Gastroesophageal sphincter (tissue), 4 donors: ENCODE measurements at regions not wholly inside any gene's neighbourhood (a gene's known extent, or its start where the extent isn't known, plus 50 kb on each side); places are given as distances from the start of the nearest gene placed in this dataset.

Source experiments
- ATAC-seq: fragments of 150-250 bp; one replicate; pipeline ENCODE4 v1.9.1; 2016; ENCODE audit warnings: mild to moderate bottlenecking, moderate library complexity
- H3K27ac ChIP-seq, 4 donors: fragments of 200-600 bp; sonication (generic) in 3 of 4; 1 replicate in 3 of 4; 2 replicates in 1 of 4; pipeline ENCODE4 v1.5.1; 2016 to 2019
- H3K27me3 ChIP-seq: fragments of 200-600 bp; sonication (generic); one replicate; pipeline ENCODE4 v1.5.1; 2019
- H3K36me3 ChIP-seq, 2 donors: fragments of 200-600 bp; sonication (generic); one replicate each; pipeline ENCODE4 v1.5.1; 2019; ENCODE audit warnings: control low read depth in 1 of 2
- H3K4me1 ChIP-seq, 3 donors: fragments of 200-600 bp; sonication (generic); 1 replicate in 2 of 3; 2 replicates in 1 of 3; pipeline ENCODE4 v1.5.1; 2016 to 2019; ENCODE audit warnings: control low read depth in 2 of 3
- H3K4me3 ChIP-seq, 2 donors: fragments of 200-600 bp; sonication (generic); one replicate each; pipeline ENCODE4 v1.5.1; 2019; ENCODE audit warnings: mild to moderate bottlenecking in 1 of 2, moderate library complexity in 1 of 2
- H3K9me3 ChIP-seq, 3 donors: fragments of 200-600 bp; sonication (generic); one replicate each; pipeline ENCODE4 v1.5.1; 2017 to 2019; ENCODE audit warnings: control low read depth in 2 of 3
- CTCF ChIP-seq, 4 experiments: fragments of 200-600 bp in 2 of 4; fragments of 450-650 bp in 2 of 4; sonication (generic) in 1 of 4; IDR thresholded peaks; one replicate each; pipeline ENCODE4 v1.5.1; 2017 to 2019; ENCODE audit warnings: antibody characterized with exemption in 4 of 4, mild to moderate bottlenecking in 2 of 4, moderate library complexity in 2 of 4
- EP300 ChIP-seq: sonication (generic); formaldehyde crosslinking; IDR thresholded peaks from one replicate; pipeline ENCODE4 v1.6.1; 2017; ENCODE audit warnings: antibody characterized with exemption, mild to moderate bottlenecking
- POLR2A ChIP-seq, 2 donors: fragments of 450-650 bp; IDR thresholded peaks; one replicate each; pipeline ENCODE4 v1.6.1; 2017; ENCODE audit warnings: antibody characterized with exemption in 2 of 2, mild to moderate bottlenecking in 2 of 2, moderate library complexity in 1 of 2
- POLR2AphosphoS5 ChIP-seq: sonication (generic); formaldehyde crosslinking; IDR thresholded peaks from one replicate; pipeline ENCODE4 v1.6.1; 2017; ENCODE audit warnings: antibody characterized with exemption
- WGBS, 2 donors: methylation state at CpG; one replicate each; pipeline ENCODE4 v1.1.5; 2018; ENCODE audit warnings: low coverage in 1 of 2; 5-methylcytosine and 5-hydroxymethylcytosine counted together

DNA sequence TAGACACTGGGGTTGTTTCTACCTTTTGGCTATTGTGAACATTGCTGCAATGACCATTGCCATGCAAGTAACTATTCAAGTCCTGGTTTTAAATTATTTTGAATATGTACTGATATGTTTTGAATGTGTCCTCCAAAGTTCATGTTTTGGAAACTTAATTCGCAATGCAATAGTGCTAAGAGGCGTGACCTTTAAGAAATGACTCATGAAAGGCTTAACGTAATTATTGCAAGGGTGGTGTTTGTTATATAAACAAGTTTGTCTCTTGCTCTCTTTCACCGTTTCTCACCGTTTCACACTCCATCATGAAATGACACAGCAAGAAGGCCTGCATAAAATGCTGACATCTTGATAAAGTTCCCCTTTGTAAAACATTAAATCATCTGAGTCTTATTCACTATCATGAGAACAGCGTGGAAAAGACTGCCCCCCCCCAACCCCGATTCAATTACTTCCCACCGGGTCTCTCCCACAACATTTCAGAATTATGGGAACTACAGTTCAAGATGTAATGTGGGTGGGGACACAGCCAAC lies 506.9 kb upstream of the FAM47C start:
- no peaks in the 10 kb centered on the region for H3K27me3 ChIP-seq
- H3K36me3 ChIP-seq, result no peaks in the 10 kb centered on the region
- no peak overlapping the region for H3K27ac ChIP-seq
- 78 to 89% methylated on average over 6 of the region's 8 CpGs for WGBS, 2 donors
- no peaks in the 10 kb centered on the region for H3K4me1 ChIP-seq
- no peaks in the 10 kb centered on the region for H3K9me3 ChIP-seq
- ATAC-seq, result no peak
- H3K4me3 ChIP-seq, result no peak overlapping the region
- TF ChIP-seq POLR2A (IDR thresholded peaks at IDR 0.05) (no peak), CTCF (IDR thresholded peaks at IDR 0.05) (no peak), POLR2AphosphoS5 (peak; percentile 38)

DNA sequence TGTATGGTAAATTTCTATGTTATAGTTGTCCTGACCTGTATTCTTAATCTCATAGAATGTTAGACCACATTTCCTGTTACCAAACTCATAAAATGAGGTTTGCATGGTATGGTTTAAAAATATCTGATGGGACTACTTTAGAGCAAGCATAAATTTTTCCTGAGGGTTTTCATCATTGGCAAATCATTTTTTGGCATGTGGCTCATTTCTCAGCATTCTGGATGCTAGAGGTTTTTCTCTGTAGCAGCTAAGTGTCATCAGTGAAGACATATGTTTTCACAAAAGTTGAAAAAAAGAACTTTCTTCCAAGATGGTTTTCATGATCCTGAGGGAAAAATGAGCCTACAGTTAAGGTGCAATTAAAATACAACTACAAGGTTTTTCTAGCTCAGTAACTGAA lies 503.5 kb upstream of the FAM47C start:
- no peaks in the 10 kb centered on the region for H3K9me3 ChIP-seq
- no peaks in the 10 kb centered on the region for H3K36me3 ChIP-seq
- TF ChIP-seq POLR2A (IDR thresholded peaks at IDR 0.05) (no peak), EP300 (no peak), POLR2AphosphoS5 (no peak)
- no peaks in the 10 kb centered on the region for H3K4me1 ChIP-seq
- H3K27me3 ChIP-seq, result no peaks in the 10 kb centered on the region
- H3K4me3 ChIP-seq, result no peak overlapping the region
- no peak for ATAC-seq
- no peak overlapping the region for H3K27ac ChIP-seq

DNA sequence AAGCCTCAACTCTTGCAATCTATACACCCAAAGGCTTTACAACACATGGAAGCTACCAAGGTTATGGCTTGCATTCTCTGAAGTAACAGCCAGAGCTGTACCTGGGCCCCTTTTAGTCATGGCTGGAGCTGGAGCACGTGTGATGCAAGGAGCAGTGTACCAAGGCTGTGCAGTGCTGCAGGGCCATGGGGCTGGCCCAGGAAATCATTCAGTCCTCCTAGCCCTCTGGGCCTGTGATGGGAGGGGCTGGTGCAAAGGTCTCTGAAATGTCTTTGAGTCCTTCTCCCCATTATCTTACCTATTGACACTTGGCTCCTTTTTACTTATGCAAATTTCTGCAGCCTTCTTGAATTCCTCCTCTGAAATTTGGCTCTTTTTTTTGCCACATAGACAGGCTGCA lies 500.1 kb upstream of the FAM47C start:
- Histone ChIP-seq H3K4me1 (no peaks in the 10 kb centered on the region), H3K27me3 (no peaks in the 10 kb centered on the region), H3K9me3 (no peaks in the 10 kb centered on the region), H3K36me3 (no peaks in the 10 kb centered on the region), H3K4me3 (no peak overlapping the region), H3K27ac (no peak overlapping the region)
- WGBS, 2 donors, result no CpG with 5 or more reads among the region's 1 CpG
- TF ChIP-seq EP300 (no peak), POLR2A (IDR thresholded peaks at IDR 0.05) (no peak), POLR2AphosphoS5 (no peak), CTCF (IDR thresholded peaks at IDR 0.05) (no peak)
- ATAC-seq, result no peak

- no peaks in the 10 kb centered on the region for H3K4me1 ChIP-seq
- no peaks in the 10 kb centered on the region for H3K36me3 ChIP-seq
- no peaks in the 10 kb centered on the region for H3K9me3 ChIP-seq
- ATAC-seq, result no peak
- TF ChIP-seq POLR2AphosphoS5, result no peak
- no peak for TF ChIP-seq POLR2A (IDR thresholded peaks at IDR 0.05)
- no peak for TF ChIP-seq EP300
- no peak for TF ChIP-seq CTCF (IDR thresholded peaks at IDR 0.05)
- no peak overlapping the region for H3K4me3 ChIP-seq
- no peaks in the 10 kb centered on the region for H3K27me3 ChIP-seq
- no peak overlapping the region for H3K27ac ChIP-seq
These were observed 497.4 kb upstream of the FAM47C start for GRCh38 chrX:36510736-36511135.

GRCh38 chrX:36528661-36529060 lies 479.5 kb upstream of the FAM47C start:
- WGBS, 2 donors, result 33 to 83% methylated on average over 1 of the region's 1 CpG
- Histone ChIP-seq H3K9me3 (no peaks in the 10 kb centered on the region), H3K4me1 (no peaks in the 10 kb centered on the region), H3K4me3 (no peak overlapping the region), H3K27ac (no peak overlapping the region), H3K27me3 (no peaks in the 10 kb centered on the region), H3K36me3 (no peaks in the 10 kb centered on the region)
- TF ChIP-seq POLR2A (IDR thresholded peaks at IDR 0.05) (no peak), CTCF (IDR thresholded peaks at IDR 0.05) (no peak), EP300 (no peak), POLR2AphosphoS5 (no peak)
- no peak for ATAC-seq

GRCh38 chrX:36534900-36535299 lies 473.3 kb upstream of the FAM47C start:
- Histone ChIP-seq H3K4me3 (no peak overlapping the region), H3K27me3 (no peaks in the 10 kb centered on the region), H3K4me1 (no peaks in the 10 kb centered on the region), H3K36me3 (no peaks in the 10 kb centered on the region), H3K9me3 (no peaks in the 10 kb centered on the region), H3K27ac (no peak overlapping the region)
- no peak for ATAC-seq
- TF ChIP-seq CTCF (IDR thresholded peaks at IDR 0.05), result no peak
- TF ChIP-seq POLR2A (IDR thresholded peaks at IDR 0.05), result no peak
- no peak for TF ChIP-seq POLR2AphosphoS5
- TF ChIP-seq EP300, result no peak
- WGBS, 2 donors, result 70 to 80% methylated on average over 3 to 5 of the region's 6 CpGs
